GM06990 (cell line): ENCODE measurements at regions not wholly inside any gene's neighbourhood (a gene's known extent, or its start where the extent isn't known, plus 50 kb on each side); places are given as distances from the start of the nearest gene placed in this dataset.

ENCODE experiments used
- DNase-seq: peaks from one replicate; pipeline ENCODE4 v3.0.0-alpha.2; 2011; ENCODE audit not compliant: insufficient read length; ENCODE audit errors: extremely low read depth
- H3K27me3 ChIP-seq: replicated peaks from 2 replicates; pipeline ENCODE4 v1.6.0; 2011; ENCODE audit warnings: low read length; ENCODE audit not compliant: control insufficient read depth, insufficient read depth
- H3K36me3 ChIP-seq: 2 replicates; pipeline ENCODE4 v1.5.1; 2011; ENCODE audit warnings: low read length; ENCODE audit not compliant: control insufficient read depth, insufficient read depth
- H3K4me3 ChIP-seq: replicated peaks from 2 replicates; pipeline ENCODE4 v1.5.1; 2011; ENCODE audit warnings: low read depth, mild to moderate bottlenecking, control low read depth, low read length
- CTCF ChIP-seq: IDR thresholded peaks from 2 replicates; pipeline ENCODE4 v1.5.1; 2011; ENCODE audit warnings: low read length, control low read depth, mild to moderate bottlenecking, inconsistent platforms; ENCODE audit not compliant: insufficient read depth, poor library complexity, severe bottlenecking

- DNase-seq = no peak
- H3K36me3 ChIP-seq = no peaks in the 10 kb centered on the region
- H3K27me3 ChIP-seq = no peaks in the 10 kb centered on the region
- H3K4me3 ChIP-seq = no peak overlapping the region
- TF ChIP-seq CTCF = no peak
Measured at GRCh38 chr13:74322562-74322961, 188.4 kb upstream of the KLF12 start.

GRCh38 chr13:74320282-74320681, 186.1 kb upstream of the KLF12 start:
- no peaks in the 10 kb centered on the region for H3K27me3 ChIP-seq
- TF ChIP-seq CTCF = no peak
- DNase-seq = no peak
- no peaks in the 10 kb centered on the region for H3K36me3 ChIP-seq
- no peak overlapping the region for H3K4me3 ChIP-seq

- H3K4me3 ChIP-seq = no peak overlapping the region
- DNase-seq = no peak
- TF ChIP-seq CTCF = no peak
- H3K27me3 ChIP-seq = no peaks in the 10 kb centered on the region
- H3K36me3 ChIP-seq = no peaks in the 10 kb centered on the region
Measured at GRCh38 chr13:74316547-74316946, 182.3 kb upstream of the KLF12 start.

DNA sequence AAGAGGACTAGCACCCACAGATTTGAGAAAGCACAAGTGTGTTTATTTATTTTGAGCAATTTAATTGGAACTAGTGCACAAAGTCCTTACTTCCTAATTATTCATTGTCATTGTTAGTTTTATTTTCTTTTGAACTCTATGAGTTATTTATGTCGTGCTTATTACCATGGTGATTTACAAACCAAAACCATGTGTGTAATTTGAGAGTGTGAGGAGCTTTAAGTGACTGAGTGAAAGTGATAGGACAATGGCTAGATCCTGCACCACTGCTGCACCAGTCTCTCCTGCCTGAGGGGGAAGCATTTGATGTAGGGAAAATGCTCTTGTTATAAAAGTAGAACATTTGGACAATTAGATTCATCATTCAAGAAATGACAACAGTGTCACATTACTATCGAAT, 172.3 kb upstream of the KLF12 start:
- H3K4me3 ChIP-seq = no peak overlapping the region
- no peaks in the 10 kb centered on the region for H3K36me3 ChIP-seq
- DNase-seq = no peak
- H3K27me3 ChIP-seq = no peaks in the 10 kb centered on the region
- no peak for TF ChIP-seq CTCF

GRCh38 chr13:74305876-74306275, 171.7 kb upstream of the KLF12 start:
- no peak overlapping the region for H3K4me3 ChIP-seq
- TF ChIP-seq CTCF = no peak
- H3K36me3 ChIP-seq = no peaks in the 10 kb centered on the region
- H3K27me3 ChIP-seq = no peaks in the 10 kb centered on the region
- DNase-seq = no peak

DNA sequence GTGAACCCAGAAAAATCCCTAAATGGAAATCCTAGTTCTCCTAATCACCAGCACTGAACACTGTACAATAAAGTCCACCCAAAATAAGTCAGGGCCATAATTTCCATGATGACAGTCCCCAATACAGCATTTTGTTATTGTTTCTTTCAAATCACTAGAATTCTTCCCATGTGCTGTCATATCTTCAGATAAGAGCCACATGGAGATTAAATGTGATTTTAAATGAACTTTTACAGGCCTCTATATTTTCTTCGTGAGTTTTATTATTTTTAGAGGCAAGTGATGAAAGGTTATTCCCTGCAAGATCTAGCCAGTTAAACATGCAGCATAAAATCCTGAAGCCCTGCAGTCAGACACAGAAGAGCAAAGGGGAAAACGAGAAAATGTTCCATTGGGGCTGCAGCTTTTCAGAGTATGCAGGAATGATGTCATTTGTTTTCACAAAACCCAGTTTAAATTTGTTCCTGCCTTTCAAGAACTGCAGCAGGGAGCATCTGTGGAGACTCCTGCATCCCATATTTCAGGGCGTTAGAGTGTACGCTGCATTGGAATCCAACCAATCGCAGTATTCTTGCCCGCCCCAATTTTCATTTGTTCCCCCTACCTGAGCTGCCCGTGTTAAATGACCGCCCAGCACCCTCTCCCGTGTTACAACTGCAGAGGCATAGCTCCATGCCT, 167.2 kb upstream of the KLF12 start:
- Histone ChIP-seq H3K27me3 (no peaks in the 10 kb centered on the region), H3K4me3 (no peak overlapping the region), H3K36me3 (no peaks in the 10 kb centered on the region)
- no peak for DNase-seq
- TF ChIP-seq CTCF = no peak
